OCI-LY7 (cell line): ENCODE measurements at regions not wholly inside any gene's neighbourhood (a gene's known extent, or its start where the extent isn't known, plus 50 kb on each side); places are given as distances from the start of the nearest gene placed in this dataset.

Experiments
- BruUV-seq: library from RNA; stranded (reverse); fragments of 400-500 nt; replicated peaks from 2 replicates; lab custom pipeline; 2021; lab: Mats Ljungman, UMichigan
- CTCF ChIA-PET: fragments of 300-600 bp; sonication (Branson Sonifier 250); formaldehyde crosslinking; loops from one replicate; lab custom pipeline; 2022; ENCODE audit warnings: antibody characterized with exemption; ENCODE audit not compliant: unreplicated experiment; lab: Charles Lee
- POLR2A ChIA-PET: fragments of 300-600 bp; sonication (Branson Sonifier 250); formaldehyde crosslinking; loops from one replicate; lab custom pipeline; 2022; ENCODE audit warnings: antibody characterized with exemption; lab: Charles Lee
- DNase-seq: peaks from one replicate; pipeline ENCODE4 v3.0.0-alpha.2; 2015; ENCODE audit warnings: low spot score
- H2AFZ ChIP-seq: fragments of 200-600 bp; sonication (generic), shearing (Covaris generic); 2 replicates; pipeline ENCODE4 v1.6.1; 2014; ENCODE audit warnings: mild to moderate bottlenecking, antibody characterized with exemption, low read length, moderate library complexity
- H3K27ac ChIP-seq: fragments of 200-600 bp; sonication (generic); 2 replicates; pipeline ENCODE4 v1.5.1; 2014; ENCODE audit warnings: mixed run types, low read depth, mild to moderate bottlenecking, moderate library complexity, low read length, inconsistent platforms; ENCODE audit not compliant: poor library complexity, severe bottlenecking
- H3K36me3 ChIP-seq: fragments of 200-600 bp; sonication (generic); 2 replicates; pipeline ENCODE4 v1.6.1; 2014; ENCODE audit warnings: mild to moderate bottlenecking, antibody characterized with exemption, low read length, moderate library complexity, mixed read lengths; ENCODE audit not compliant: insufficient read depth
- H3K4me1 ChIP-seq: fragments of 200-600 bp; sonication (generic); 2 replicates; pipeline ENCODE4 v1.5.1; 2014; ENCODE audit warnings: mild to moderate bottlenecking, low read length; ENCODE audit not compliant: insufficient read depth, poor library complexity, severe bottlenecking
- H3K4me2 ChIP-seq: fragments of 200-600 bp; sonication (generic); 2 replicates; pipeline ENCODE4 v1.6.1; 2014; ENCODE audit warnings: mild to moderate bottlenecking, low read length
- H3K4me3 ChIP-seq: fragments of 200-600 bp; sonication (generic); 2 replicates; pipeline ENCODE4 v1.5.1; 2014; ENCODE audit warnings: mild to moderate bottlenecking, low read depth, low read length; ENCODE audit not compliant: poor library complexity, severe bottlenecking
- H3K79me2 ChIP-seq: fragments of 200-600 bp; sonication (generic); 2 replicates; pipeline ENCODE4 v1.6.1; 2016; ENCODE audit warnings: low read depth, mild to moderate bottlenecking, low read length, moderate library complexity, mixed read lengths; ENCODE audit not compliant: insufficient read depth
- H3K9me2 ChIP-seq: fragments of 200-600 bp; sonication (generic); 2 replicates; pipeline ENCODE4 v1.6.1; 2016; ENCODE audit warnings: mild to moderate bottlenecking, low read length, mixed read lengths; ENCODE audit not compliant: insufficient read depth
- H3K9me3 ChIP-seq: fragments of 200-600 bp; sonication (generic); 2 replicates; pipeline ENCODE4 v1.6.1; 2014; ENCODE audit warnings: mild to moderate bottlenecking, mixed run types, low read length, mixed read lengths
- H4K20me1 ChIP-seq: fragments of 200-600 bp; sonication (generic); 2 replicates; pipeline ENCODE4 v1.6.1; 2014; ENCODE audit warnings: mild to moderate bottlenecking, antibody characterized with exemption, low read length, moderate library complexity, mixed read lengths; ENCODE audit not compliant: insufficient read depth
- EZH2phosphoT487 ChIP-seq: fragments of 200-600 bp; sonication (generic); IDR thresholded peaks from 2 replicates; pipeline ENCODE4 v1.6.1; 2018; ENCODE audit warnings: low read depth, borderline replicate concordance, mild to moderate bottlenecking, mixed run types, antibody characterized with exemption, low read length, moderate library complexity, mixed read lengths
- intact Hi-C: fragments of 100-400 bp; cut with micrococcal nuclease; formaldehyde crosslinking; loops from one replicate; pipeline ENCODE4 v1.10.0; 2022; ENCODE audit not compliant: unreplicated experiment
- TF ChIP-seq, protein P1 (sequence below): fragments of 200-600 bp; sonication (generic); conservative IDR thresholded peaks from 2 replicates; pipeline ENCODE4 v1.5.1; 2014; ENCODE audit warnings: mild to moderate bottlenecking, antibody characterized with exemption, low read length, moderate library complexity, mixed read lengths

DNA sequence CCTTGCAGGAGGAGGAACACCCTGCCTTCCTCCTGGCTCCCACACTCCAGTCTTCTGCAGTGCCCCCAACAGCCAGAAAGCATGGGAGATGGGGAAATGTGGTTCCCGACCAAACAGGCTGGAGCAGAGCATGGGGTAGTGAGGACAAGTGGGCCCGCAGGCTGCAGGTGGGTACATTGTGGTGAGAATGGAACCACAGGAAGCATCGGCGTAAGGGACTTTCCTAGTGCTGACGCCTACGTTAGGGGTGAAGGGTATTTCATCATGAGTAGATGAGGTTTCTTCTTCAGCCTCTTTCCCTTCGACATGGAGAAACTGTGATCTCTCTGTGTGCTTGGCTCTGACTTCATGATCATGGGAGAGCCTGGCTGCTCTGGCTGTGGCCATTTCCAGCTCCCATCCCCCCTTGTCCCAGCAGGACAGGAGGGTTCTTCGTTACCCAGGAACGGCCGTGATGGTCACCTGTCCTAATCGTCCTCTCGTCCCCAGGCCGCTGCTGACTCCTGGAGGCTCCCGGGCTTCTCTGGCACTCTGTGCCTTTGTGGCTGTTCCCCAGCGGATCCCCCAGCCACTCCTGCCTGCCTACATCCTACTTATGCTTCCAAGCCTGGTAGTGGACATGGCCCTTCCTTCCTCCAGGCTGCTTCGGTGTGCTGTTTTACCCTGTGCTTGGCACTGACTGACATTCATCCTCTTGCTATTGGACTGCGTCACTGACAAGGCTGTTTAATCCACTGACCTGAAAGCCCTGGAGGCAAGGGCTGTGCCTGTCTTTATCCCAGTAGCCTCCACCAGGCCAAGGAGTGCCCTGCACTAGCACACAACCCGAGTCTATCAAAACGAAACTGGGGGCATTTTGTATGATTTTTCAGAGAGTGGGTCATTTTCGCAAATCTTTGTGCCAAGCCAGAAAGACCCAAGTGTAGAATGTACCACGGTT, 65.2 kb upstream of the CECR2 start:
- Histone ChIP-seq H3K4me1 (peaks cover 11% of the 10 kb centered on the region), H3K27ac (no peak overlapping the region), H3K4me2 (peak overlapping the region; percentile 4; the same call in 1 of the 2 replicates), H3K9me3 (no peaks in the 10 kb centered on the region), H3K9me2 (no peaks in the 10 kb centered on the region), H3K4me3 (no peak overlapping the region), H3K36me3 (no peaks in the 10 kb centered on the region), H3K79me2 (no peaks in the 10 kb centered on the region), H4K20me1 (no peaks in the 10 kb centered on the region), H2AFZ (peak overlapping the region; percentile 34; the same call in 1 of the 2 replicates)
- ChIA-PET CTCF (interaction anchor here (1.0 kb wide), 1 partner anchor 14 kb away, joined by 3 read pairs; no protein-coding TSS in a partner anchor), POLR2A (interaction anchor here (1.0 to 1.7 kb wide), 3 partner anchors 14 to 45 kb away, joined by 4 read pairs; no protein-coding TSS in a partner anchor)
- DNase-seq, result peak; percentile 41
- no TSS peak for BruUV-seq
- TF ChIP-seq, protein P1, sequence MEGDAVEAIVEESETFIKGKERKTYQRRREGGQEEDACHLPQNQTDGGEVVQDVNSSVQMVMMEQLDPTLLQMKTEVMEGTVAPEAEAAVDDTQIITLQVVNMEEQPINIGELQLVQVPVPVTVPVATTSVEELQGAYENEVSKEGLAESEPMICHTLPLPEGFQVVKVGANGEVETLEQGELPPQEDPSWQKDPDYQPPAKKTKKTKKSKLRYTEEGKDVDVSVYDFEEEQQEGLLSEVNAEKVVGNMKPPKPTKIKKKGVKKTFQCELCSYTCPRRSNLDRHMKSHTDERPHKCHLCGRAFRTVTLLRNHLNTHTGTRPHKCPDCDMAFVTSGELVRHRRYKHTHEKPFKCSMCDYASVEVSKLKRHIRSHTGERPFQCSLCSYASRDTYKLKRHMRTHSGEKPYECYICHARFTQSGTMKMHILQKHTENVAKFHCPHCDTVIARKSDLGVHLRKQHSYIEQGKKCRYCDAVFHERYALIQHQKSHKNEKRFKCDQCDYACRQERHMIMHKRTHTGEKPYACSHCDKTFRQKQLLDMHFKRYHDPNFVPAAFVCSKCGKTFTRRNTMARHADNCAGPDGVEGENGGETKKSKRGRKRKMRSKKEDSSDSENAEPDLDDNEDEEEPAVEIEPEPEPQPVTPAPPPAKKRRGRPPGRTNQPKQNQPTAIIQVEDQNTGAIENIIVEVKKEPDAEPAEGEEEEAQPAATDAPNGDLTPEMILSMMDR, result no peak
- no peak for TF ChIP-seq EZH2phosphoT487
- intact Hi-C loops, result no loop called here

DNA sequence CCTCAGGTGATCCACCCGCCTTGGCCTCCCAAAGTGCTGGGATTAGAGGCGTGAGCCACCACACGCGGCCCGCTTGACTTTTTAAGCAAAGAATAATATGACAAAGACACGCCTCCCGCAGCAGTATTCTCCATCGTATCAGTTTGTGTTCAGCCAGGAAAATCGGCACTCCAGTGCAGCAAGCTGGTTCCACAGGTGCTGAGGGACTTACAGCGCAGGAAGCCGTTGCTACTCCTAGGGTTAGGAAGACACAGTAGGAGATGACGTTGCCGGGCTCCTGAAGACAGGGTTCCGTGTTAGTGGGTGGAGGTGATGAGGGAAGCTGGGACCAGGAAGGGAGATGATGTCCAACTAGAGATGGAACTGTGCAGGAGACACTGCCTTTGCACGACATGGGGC, 65.8 kb upstream of the CECR2 start:
- Histone ChIP-seq H3K9me2 (no peaks in the 10 kb centered on the region), H3K36me3 (no peaks in the 10 kb centered on the region), H3K27ac (no peak overlapping the region), H3K79me2 (no peaks in the 10 kb centered on the region), H3K9me3 (no peaks in the 10 kb centered on the region), H2AFZ (no peak overlapping the region), H3K4me1 (peaks cover 11% of the 10 kb centered on the region), H3K4me3 (no peak overlapping the region), H4K20me1 (no peaks in the 10 kb centered on the region), H3K4me2 (no peak overlapping the region)
- ChIA-PET POLR2A (interaction anchor here (0.6 to 1.5 kb wide), 3 partner anchors 14 to 154 kb away, joined by 3 to 4 read pairs (median 3); no protein-coding TSS in a partner anchor), CTCF (no interaction called here)
- TF ChIP-seq EZH2phosphoT487, result no peak
- TF ChIP-seq, protein P1, result no peak
- DNase-seq, result no peak
- BruUV-seq, result no TSS peak
- intact Hi-C loops, result no loop called here
